ENCODE measurements at regions not wholly inside any gene's neighbourhood (a gene's known extent, or its start where the extent isn't known, plus 50 kb on each side); places are given as distances from the start of the nearest gene placed in this dataset.

DNA sequence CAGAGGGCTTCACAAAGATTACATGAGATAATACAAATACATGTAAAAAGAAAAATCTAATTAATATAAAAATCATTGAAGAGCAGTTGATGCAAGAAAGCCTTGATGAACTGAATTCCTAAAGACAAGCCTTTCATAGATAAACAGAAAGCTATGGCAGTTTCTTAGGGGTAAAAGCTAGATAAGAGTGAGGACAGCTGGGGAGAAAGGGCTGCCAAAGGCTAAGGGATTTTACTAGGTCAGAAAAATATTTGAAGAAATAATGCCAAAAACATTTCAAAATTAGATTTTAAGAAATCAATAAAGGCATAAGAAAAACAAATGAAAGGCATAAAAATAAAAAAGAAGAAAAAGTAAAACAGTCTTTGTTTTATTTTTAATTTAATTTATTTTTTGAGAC lies 107.9 kb upstream of the ZNF366 start:
- H3K4me1 ChIP-seq = peaks cover 0 to 8% (median 4%) of the 10 kb centered on the region in 6 donors
- TF ChIP-seq POLR2A (IDR thresholded peaks at IDR 0.05) = no peak
- no peak for TF ChIP-seq POLR2AphosphoS5 (IDR thresholded peaks at IDR 0.05)
- TF ChIP-seq CTCF (IDR thresholded peaks at IDR 0.05 in 8 of 11, conservative IDR thresholded peaks at IDR 0.05 in 3 of 11) = no peak
- H3K9me3 ChIP-seq = no peaks in the 10 kb centered on the region
- no peak for DNase-seq
- intact Hi-C loops (cut with DNase I; ENCODE audit: low total_unique reads) = loop anchor here (10.0 kb wide), 1 partner anchor 200 kb away; the partner anchor contains the start of gene TNPO1
- H3K4me3 ChIP-seq = no peak overlapping the region
- no peaks in the 10 kb centered on the region for H3K36me3 ChIP-seq
- H3K27me3 ChIP-seq (replicated peaks in 1 of 7) = no peaks in the 10 kb centered on the region
- H3K27ac ChIP-seq = no peak overlapping the region

DNA sequence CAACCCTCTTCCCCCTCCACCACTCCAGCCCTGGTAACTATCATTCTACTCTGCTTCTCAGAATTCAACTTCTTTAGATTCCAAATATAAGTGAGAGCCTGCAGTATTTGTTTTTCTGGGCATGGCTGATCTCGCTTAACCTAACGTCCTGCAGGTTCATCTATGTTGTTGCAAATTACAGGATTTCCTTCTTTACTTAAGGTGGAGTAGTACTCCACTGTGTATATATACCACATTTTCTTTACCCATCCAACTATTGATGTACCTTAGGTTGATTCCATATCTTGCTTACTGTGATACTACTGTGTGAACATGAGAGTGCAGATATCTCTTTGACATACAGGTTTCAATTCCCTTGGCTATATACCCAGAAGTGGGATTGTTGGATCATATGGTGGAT lies 106.3 kb upstream of the ZNF366 start:
- peaks cover 0 to 8% (median 4%) of the 10 kb centered on the region in 6 donors for H3K4me1 ChIP-seq
- no peaks in the 10 kb centered on the region for H3K36me3 ChIP-seq
- DNase-seq = no peak
- H3K27me3 ChIP-seq (replicated peaks in 1 of 7) = no peaks in the 10 kb centered on the region
- no peak overlapping the region for H3K4me3 ChIP-seq
- no peak overlapping the region for H3K27ac ChIP-seq
- intact Hi-C loops (cut with DNase I; ENCODE audit: low total_unique reads) = loop anchor here (10.0 kb wide), 1 partner anchor 201 kb away; the partner anchor contains the start of gene TNPO1
- no peaks in the 10 kb centered on the region for H3K9me3 ChIP-seq
- TF ChIP-seq POLR2AphosphoS5 (IDR thresholded peaks at IDR 0.05) (no peak), CTCF (IDR thresholded peaks at IDR 0.05 in 8 of 11, conservative IDR thresholded peaks at IDR 0.05 in 3 of 11) (no peak), POLR2A (IDR thresholded peaks at IDR 0.05) (no peak)
- 82 to 88% (median 84%) methylated on average over 2 of the region's 2 CpGs for WGBS, 5 donors

DNA sequence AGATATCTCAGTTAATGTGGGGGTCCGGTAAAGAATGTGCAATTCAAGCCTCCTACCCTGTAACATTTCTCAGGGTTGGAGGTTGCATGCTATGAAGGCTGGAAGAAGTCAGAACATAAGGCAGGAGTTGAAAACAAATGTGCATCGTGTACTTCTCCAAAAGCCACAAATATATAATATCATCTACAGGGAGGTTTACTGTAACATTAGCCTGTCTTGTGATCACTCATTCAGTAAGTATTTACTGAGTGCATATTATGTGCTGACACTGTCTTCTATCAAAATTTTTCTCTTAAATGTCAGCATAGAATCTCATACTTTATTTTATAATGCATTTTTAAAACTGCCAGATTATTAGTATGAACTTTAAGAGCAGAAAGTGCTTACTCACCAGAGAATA lies 105.6 kb upstream of the ZNF366 start:
- Histone ChIP-seq H3K27me3 (replicated peaks in 1 of 7) (no peaks in the 10 kb centered on the region), H3K4me3 (no peak overlapping the region), H3K4me1 (peaks cover 0 to 8% (median 4%) of the 10 kb centered on the region in 6 donors), H3K36me3 (no peaks in the 10 kb centered on the region), H3K9me3 (no peaks in the 10 kb centered on the region), H3K27ac (no peak overlapping the region)
- 90 to 99% (median 95%) methylated on average over 2 of the region's 2 CpGs for WGBS, 5 donors
- intact Hi-C loops (cut with DNase I; ENCODE audit: low total_unique reads) = loop anchor here (10.0 kb wide), 1 partner anchor 202 kb away; the partner anchor contains the start of gene TNPO1
- no peak for TF ChIP-seq POLR2AphosphoS5 (IDR thresholded peaks at IDR 0.05)
- TF ChIP-seq POLR2A (IDR thresholded peaks at IDR 0.05) = no peak
- TF ChIP-seq CTCF (IDR thresholded peaks at IDR 0.05 in 8 of 11, conservative IDR thresholded peaks at IDR 0.05 in 3 of 11) = no peak
- no peak for DNase-seq

DNA sequence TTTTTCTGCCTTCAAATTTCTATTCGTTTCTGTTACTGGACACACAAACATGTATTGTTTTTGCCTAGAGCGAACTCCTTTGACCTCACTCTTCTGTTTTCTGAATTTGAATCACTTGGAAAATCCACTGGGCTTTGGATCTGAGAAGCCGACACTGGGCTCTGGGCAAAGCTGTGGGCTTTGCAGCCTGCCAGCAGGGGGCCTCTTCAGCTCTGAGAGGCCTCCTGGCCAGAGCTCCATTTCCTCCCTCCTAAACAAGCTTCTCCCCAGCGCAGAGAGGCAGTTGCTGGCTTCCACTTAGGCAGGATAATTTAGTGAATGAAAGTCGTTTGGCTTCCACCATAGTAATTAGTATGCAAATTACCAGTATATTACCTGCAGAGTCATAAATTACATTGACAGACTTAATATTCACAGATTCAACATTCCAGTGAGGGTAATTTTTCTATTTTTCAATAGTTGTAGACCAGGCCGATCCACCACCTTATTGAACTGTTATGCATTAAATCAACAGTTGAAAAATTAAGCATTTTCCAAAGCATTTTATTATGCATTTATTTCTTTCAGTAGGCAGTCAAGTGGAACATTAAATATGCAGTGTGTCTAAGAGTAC lies 104.0 kb upstream of the ZNF366 start:
- WGBS, 5 donors = 20 to 29% (median 26%) methylated on average over 6 of the region's 6 CpGs
- Histone ChIP-seq H3K4me3 (no peak overlapping the region), H3K27ac (no peak overlapping the region), H3K27me3 (replicated peaks in 1 of 7) (no peaks in the 10 kb centered on the region), H3K9me3 (no peaks in the 10 kb centered on the region), H3K4me1 (peaks cover 0 to 8% (median 4%) of the 10 kb centered on the region in 6 donors), H3K36me3 (no peaks in the 10 kb centered on the region)
- TF ChIP-seq CTCF (IDR thresholded peaks at IDR 0.05 in 8 of 11, conservative IDR thresholded peaks at IDR 0.05 in 3 of 11) = peak; percentile 34 to 93 (median 77)
- no peak for TF ChIP-seq POLR2A (IDR thresholded peaks at IDR 0.05)
- TF ChIP-seq POLR2AphosphoS5 (IDR thresholded peaks at IDR 0.05) = peak in 1 of 3 donors; percentile 33
- DNase-seq = peak; percentile 85
- intact Hi-C loops (cut with DNase I; ENCODE audit: low total_unique reads) = loop anchor here (10.0 kb wide), 1 partner anchor 204 kb away; the partner anchor contains the start of gene TNPO1
